ENCODE measurements at regions not wholly inside any gene's neighbourhood (a gene's known extent, or its start where the extent isn't known, plus 50 kb on each side); places are given as distances from the start of the nearest gene placed in this dataset.

- no peaks in the 10 kb centered on the region for H3K4me1 ChIP-seq (ENCODE audit: insufficient read depth)
- TF ChIP-seq REST (IDR thresholded peaks at IDR 0.05; ENCODE audit: unreplicated experiment) (no peak), STAT1 (IDR thresholded peaks at IDR 0.05; ENCODE audit: unreplicated experiment) (no peak), NANOG (IDR thresholded peaks at IDR 0.05; ENCODE audit: borderline replicate concordance) (no peak), JUNB (IDR thresholded peaks at IDR 0.05; ENCODE audit: unreplicated experiment) (no peak), ZNF114 (CRISPR knock-in tag; IDR thresholded peaks at IDR 0.05) (no peak)
- TF ChIP-seq, protein P1, sequence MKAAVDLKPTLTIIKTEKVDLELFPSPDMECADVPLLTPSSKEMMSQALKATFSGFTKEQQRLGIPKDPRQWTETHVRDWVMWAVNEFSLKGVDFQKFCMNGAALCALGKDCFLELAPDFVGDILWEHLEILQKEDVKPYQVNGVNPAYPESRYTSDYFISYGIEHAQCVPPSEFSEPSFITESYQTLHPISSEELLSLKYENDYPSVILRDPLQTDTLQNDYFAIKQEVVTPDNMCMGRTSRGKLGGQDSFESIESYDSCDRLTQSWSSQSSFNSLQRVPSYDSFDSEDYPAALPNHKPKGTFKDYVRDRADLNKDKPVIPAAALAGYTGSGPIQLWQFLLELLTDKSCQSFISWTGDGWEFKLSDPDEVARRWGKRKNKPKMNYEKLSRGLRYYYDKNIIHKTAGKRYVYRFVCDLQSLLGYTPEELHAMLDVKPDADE (IDR thresholded peaks at IDR 0.05), result no peak
- TF ChIP-seq, protein P2, sequence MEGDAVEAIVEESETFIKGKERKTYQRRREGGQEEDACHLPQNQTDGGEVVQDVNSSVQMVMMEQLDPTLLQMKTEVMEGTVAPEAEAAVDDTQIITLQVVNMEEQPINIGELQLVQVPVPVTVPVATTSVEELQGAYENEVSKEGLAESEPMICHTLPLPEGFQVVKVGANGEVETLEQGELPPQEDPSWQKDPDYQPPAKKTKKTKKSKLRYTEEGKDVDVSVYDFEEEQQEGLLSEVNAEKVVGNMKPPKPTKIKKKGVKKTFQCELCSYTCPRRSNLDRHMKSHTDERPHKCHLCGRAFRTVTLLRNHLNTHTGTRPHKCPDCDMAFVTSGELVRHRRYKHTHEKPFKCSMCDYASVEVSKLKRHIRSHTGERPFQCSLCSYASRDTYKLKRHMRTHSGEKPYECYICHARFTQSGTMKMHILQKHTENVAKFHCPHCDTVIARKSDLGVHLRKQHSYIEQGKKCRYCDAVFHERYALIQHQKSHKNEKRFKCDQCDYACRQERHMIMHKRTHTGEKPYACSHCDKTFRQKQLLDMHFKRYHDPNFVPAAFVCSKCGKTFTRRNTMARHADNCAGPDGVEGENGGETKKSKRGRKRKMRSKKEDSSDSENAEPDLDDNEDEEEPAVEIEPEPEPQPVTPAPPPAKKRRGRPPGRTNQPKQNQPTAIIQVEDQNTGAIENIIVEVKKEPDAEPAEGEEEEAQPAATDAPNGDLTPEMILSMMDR (conservative IDR thresholded peaks at IDR 0.05; ENCODE audit: low read depth in 2 of 2), result no peak
- no peak for DNase-seq (ENCODE audit: low spot score)
- no peaks in the 10 kb centered on the region for H3F3A ChIP-seq (replicated peaks; ENCODE audit: low read depth)
- H4K20me1 ChIP-seq (replicated peaks; ENCODE audit: insufficient read depth), result no peaks in the 10 kb centered on the region
- Mint-ChIP-seq H3K27me3 (ENCODE audit: insufficient read depth, low read depth, poor library complexity) (no peaks in the 10 kb centered on the region), H3K4me3 (no peak overlapping the region), H3K36me3 (ENCODE audit: low read depth) (no peaks in the 10 kb centered on the region), H3K9me3 (no peaks in the 10 kb centered on the region), H3K4me1 (no peaks in the 10 kb centered on the region), H3K27ac (no peak overlapping the region)
- ATAC-seq, result no peak
- H3K4me3 ChIP-seq, result no peak overlapping the region
- no peaks in the 10 kb centered on the region for H3K27me3 ChIP-seq (ENCODE audit: insufficient read depth)
- no peaks in the 10 kb centered on the region for H3K36me3 ChIP-seq (ENCODE audit: insufficient read depth)
- no peaks in the 10 kb centered on the region for H3K79me2 ChIP-seq (replicated peaks; ENCODE audit: insufficient read depth)
- 0 out of 2 replicates have a peak, but pooled peaks cover 5% of the 10 kb centered on the region for H3K9me2 ChIP-seq (ENCODE audit: insufficient read depth)
- H3K27ac ChIP-seq (ENCODE audit: low read depth), result no peak overlapping the region
- no peak overlapping the region for H2AFZ ChIP-seq
- H3K4me2 ChIP-seq, result no peak overlapping the region
Measured at GRCh38 chr11:15347969-15348734, 233.4 kb downstream of the INSC start.

DNA sequence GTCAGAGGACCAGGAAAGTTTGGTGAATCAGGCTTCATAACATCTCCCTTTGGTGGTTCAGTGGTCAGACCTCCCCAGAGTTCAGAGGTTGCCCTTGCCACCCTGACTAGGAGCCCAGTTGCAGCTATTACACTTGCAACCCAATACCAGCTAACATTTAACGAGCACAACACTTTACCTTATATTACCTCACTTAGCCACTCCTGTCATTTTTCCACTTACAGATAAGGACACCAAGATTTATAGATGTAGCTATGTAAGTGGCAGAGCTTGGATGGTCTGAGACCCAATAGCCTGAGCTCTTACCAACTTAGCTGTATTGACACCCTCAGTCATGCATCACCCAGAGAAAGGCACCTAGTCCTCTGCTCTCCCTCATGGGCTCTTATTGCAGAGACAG lies 234.7 kb downstream of the INSC start:
- no peak for ATAC-seq
- no peaks in the 10 kb centered on the region for H3K36me3 ChIP-seq (ENCODE audit: insufficient read depth)

More for the DNA sequence above, 234.7 kb downstream of the INSC start:
- no peak overlapping the region for H3K27ac ChIP-seq (ENCODE audit: low read depth)
- no peak overlapping the region for H3K27ac Mint-ChIP-seq
- no peaks in the 10 kb centered on the region for H3K27me3 Mint-ChIP-seq (ENCODE audit: insufficient read depth, low read depth, poor library complexity)
- no peaks in the 10 kb centered on the region for H3K79me2 ChIP-seq (replicated peaks; ENCODE audit: insufficient read depth)
- H3F3A ChIP-seq (replicated peaks; ENCODE audit: low read depth), result no peaks in the 10 kb centered on the region
- H3K27me3 ChIP-seq (ENCODE audit: insufficient read depth), result no peaks in the 10 kb centered on the region
- no peak overlapping the region for H3K4me3 Mint-ChIP-seq
- no peak overlapping the region for H3K4me3 ChIP-seq
- DNase-seq (ENCODE audit: low spot score), result no peak
- H3K4me1 Mint-ChIP-seq, result no peaks in the 10 kb centered on the region
- H3K4me1 ChIP-seq (ENCODE audit: insufficient read depth), result no peaks in the 10 kb centered on the region
- H3K36me3 Mint-ChIP-seq (ENCODE audit: low read depth), result no peaks in the 10 kb centered on the region
- 0 out of 2 replicates have a peak, but pooled peaks cover 5% of the 10 kb centered on the region for H3K9me2 ChIP-seq (ENCODE audit: insufficient read depth)
- no peak overlapping the region for H2AFZ ChIP-seq
- H4K20me1 ChIP-seq (replicated peaks; ENCODE audit: insufficient read depth), result no peaks in the 10 kb centered on the region
- H3K9me3 Mint-ChIP-seq, result no peaks in the 10 kb centered on the region
- no peak for TF ChIP-seq JUNB (IDR thresholded peaks at IDR 0.05; ENCODE audit: unreplicated experiment)
- TF ChIP-seq, protein P3, sequence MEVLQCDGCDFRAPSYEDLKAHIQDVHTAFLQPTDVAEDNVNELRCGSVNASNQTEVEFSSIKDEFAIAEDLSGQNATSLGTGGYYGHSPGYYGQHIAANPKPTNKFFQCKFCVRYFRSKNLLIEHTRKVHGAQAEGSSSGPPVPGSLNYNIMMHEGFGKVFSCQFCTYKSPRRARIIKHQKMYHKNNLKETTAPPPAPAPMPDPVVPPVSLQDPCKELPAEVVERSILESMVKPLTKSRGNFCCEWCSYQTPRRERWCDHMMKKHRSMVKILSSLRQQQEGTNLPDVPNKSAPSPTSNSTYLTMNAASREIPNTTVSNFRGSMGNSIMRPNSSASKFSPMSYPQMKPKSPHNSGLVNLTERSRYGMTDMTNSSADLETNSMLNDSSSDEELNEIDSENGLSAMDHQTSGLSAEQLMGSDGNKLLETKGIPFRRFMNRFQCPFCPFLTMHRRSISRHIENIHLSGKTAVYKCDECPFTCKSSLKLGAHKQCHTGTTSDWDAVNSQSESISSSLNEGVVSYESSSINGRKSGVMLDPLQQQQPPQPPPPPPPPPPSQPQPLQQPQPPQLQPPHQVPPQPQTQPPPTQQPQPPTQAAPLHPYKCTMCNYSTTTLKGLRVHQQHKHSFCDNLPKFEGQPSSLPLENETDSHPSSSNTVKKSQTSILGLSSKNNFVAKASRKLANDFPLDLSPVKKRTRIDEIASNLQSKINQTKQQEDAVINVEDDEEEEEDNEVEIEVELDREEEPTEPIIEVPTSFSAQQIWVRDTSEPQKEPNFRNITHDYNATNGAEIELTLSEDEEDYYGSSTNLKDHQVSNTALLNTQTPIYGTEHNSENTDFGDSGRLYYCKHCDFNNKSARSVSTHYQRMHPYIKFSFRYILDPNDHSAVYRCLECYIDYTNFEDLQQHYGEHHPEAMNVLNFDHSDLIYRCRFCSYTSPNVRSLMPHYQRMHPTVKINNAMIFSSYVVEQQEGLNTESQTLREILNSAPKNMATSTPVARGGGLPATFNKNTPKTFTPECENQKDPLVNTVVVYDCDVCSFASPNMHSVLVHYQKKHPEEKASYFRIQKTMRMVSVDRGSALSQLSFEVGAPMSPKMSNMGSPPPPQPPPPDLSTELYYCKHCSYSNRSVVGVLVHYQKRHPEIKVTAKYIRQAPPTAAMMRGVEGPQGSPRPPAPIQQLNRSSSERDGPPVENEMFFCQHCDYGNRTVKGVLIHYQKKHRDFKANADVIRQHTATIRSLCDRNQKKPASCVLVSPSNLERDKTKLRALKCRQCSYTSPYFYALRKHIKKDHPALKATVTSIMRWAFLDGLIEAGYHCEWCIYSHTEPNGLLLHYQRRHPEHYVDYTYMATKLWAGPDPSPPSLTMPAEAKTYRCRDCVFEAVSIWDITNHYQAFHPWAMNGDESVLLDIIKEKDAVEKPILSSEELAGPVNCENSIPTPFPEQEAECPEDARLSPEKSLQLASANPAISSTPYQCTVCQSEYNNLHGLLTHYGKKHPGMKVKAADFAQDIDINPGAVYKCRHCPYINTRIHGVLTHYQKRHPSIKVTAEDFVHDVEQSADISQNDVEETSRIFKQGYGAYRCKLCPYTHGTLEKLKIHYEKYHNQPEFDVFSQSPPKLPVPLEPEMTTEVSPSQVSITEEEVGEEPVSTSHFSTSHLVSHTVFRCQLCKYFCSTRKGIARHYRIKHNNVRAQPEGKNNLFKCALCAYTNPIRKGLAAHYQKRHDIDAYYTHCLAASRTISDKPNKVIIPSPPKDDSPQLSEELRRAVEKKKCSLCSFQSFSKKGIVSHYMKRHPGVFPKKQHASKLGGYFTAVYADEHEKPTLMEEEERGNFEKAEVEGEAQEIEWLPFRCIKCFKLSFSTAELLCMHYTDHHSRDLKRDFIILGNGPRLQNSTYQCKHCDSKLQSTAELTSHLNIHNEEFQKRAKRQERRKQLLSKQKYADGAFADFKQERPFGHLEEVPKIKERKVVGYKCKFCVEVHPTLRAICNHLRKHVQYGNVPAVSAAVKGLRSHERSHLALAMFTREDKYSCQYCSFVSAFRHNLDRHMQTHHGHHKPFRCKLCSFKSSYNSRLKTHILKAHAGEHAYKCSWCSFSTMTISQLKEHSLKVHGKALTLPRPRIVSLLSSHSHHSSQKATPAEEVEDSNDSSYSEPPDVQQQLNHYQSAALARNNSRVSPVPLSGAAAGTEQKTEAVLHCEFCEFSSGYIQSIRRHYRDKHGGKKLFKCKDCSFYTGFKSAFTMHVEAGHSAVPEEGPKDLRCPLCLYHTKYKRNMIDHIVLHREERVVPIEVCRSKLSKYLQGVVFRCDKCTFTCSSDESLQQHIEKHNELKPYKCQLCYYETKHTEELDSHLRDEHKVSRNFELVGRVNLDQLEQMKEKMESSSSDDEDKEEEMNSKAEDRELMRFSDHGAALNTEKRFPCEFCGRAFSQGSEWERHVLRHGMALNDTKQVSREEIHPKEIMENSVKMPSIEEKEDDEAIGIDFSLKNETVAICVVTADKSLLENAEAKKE (CRISPR knock-in tag; IDR thresholded peaks at IDR 0.05), result no peak
- H3K4me2 ChIP-seq, result no peak overlapping the region
